Dedifferentiated amniotic fluid mesenchymal stem cell (primary cell): ENCODE measurements at regions not wholly inside any gene's neighbourhood (a gene's known extent, or its start where the extent isn't known, plus 50 kb on each side); places are given as distances from the start of the nearest gene placed in this dataset.
A peak's percentile ranks its signal among the peaks of the same experiment; 100 is the strongest.
"Not testable (repeated sequence)": the region's sequence is repeated elsewhere in the genome, so short reads cannot be mapped to it uniquely, and the experiment has no call there.

Experiments
- DNase-seq: peaks from one replicate; pipeline ENCODE4 v3.0.0-alpha.2; 2016; ENCODE audit errors: extremely low spot score

DNA sequence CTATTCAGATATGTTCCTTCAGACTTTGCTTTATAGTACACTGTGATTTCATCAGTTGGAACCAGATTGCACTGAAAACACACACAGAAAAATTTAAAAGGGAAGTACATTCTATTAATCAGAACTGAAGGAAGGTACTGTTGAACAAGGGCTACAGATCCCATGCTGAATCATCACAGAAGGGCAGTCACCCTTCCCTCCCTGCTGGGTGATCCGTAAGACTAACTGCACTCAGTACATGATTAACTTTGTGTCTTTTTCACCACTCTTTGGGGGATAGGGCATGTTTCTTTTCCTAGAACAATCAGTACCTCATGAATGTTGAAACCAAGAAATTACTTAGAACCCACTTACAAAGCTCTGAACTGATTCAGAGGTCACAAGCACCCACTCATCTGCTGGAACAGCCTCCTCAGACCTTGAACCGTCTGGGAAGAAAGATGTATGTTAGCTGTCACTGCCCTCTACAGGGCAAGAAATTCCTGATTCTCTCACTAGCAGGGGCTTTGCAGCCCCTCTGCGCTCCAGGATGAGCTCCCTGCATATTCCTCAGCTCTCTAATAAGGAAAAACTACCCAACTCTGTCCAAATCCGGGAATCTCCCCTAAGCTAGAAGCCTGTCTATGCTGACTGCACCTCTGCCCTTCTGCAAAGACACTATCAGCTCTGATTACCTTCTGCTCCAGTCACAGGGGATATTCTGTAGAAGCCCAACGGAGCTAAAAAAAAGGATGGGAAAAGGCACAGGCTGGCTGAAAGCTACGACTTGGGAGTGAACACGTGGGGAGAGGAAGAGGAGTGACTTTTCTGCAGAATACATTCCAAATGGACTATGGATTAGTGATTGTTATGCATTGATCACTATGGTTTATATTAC is 51.0 kb downstream of the IARS1 start:
- DNase-seq: no peak

DNA sequence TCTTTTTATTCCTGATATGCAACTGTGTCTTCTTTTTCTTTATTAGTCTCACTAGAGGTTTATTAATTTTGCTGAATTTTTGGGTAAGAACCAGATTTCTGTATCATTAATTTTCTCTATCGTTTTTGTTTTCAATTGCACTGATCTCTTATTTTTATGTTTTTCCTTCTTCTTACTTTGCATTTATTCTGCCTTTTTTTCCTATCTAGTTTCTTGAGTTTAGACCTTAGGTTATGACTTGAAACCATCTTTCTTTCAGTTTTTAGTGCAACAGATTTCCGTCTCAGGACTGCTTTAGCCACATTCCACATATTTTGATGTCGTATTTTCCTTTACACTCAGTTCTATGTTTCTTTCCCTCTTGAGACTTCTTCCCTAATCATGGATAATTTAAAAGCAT is 56.6 kb downstream of the IARS1 start:
- no peak for DNase-seq

DNA sequence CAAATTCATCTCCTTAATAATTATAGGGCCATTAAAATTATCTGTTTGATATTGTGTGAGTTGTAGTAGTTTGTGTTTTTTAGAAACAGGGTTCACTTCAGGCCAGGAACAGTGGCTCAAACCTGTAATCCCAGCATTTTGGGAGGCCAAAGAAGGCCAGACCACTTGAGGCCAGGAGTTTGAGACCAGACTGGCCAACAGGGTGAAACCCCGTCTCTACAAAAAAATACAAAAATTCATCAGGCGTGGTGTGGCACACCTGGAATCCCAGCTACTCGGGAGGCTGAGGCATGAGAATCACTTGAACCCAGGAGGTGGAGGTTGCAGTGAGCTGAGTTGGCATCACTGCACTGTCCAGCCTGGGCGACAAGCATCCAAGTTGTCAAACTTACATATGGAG is 57.0 kb downstream of the IARS1 start:
- no peak for DNase-seq

DNA sequence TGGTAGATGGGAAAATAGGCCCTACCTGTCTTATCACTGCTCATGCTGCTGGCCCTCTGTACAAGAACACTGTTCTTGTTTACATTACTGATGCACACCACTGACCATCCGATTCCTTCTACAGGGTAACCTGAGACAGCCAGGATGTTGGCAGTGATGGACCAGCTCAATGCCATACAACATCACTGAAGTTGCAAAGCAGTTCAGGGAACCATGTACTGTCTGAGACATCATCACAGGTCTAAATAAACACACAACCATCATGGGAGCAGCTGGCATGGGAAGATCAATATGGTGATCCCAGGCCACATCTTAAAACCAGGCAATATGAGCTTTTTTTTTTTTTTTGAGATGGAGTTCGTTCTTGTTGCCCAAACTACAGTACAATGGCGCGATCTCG is 59.0 kb downstream of the IARS1 start:
- no peak for DNase-seq

DNA sequence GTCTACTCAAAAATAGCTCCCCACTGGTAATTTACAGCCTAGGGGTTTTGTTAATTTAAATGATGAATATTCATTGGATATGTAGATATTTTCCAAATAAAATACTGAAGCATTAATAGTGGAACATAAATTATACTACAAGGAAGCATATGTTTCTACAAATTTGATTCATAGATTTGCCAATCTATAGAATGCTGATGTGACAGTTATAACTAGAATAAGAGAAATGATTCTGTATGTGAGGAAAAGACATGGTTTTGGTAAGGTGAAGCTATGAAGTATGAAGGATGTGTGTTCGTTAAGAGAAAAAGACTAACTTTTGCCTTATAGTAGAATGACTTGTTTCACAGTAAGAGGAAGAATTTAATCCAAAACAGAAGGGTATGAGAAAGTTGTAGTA is 61.3 kb downstream of the IARS1 start:
- no peak for DNase-seq

DNA sequence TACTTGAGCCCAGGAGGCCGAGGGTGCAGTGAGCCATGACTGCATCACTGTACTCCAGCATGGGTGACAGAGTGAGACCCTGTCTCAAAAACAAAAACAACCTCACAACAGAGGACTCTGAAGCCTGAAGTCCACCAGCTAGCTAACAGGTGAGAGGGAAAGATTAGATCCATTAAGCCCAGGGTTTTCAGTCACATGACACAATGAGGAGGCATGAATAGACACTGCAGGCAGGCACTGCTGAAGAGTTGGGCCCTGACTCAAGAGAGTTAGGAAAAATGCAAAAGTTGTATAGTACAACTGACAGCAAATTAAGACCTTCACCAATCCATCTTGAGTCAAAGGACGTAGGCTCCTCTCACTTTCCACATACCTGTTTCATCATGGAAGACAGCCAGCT is 64.9 kb downstream of the IARS1 start:
- DNase-seq: no peak

DNA sequence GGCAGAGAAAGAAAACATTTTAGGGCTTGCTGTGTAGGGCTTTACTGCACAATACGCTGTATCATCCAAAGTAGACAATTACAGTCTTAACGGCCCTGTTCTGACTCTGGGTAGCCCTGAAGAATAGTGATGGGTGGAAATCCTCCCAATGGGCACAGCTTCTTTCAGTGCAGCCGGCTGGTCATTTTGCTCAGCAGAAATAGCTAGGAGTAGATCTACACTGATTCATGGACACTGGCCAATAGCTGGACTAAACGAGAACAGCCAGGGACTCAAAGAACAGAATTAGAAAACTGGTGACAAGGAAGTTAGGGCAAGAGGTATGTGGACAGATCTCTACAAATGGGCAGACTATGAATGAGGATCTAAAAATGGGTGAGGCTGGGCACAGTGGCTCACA is 69.3 kb downstream of the IARS1 start:
- no peak for DNase-seq

DNA sequence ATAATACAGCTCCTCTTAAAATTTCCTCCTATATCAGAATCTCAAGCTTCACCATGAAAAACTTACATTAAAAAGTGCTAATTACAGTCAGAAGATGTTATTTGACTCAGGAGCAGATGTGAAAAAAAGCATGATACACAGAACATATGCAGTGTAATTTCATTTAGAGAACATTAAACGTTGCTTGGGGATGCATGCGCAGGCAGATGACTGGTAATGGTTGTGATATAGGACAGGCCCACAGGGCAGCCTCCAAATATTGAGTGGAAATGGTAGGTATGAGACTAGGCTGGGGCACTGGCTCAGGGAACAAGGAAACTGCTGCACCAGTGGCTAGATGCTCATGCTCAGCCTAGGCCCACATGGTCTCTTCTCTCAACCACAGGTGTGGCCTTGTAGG is 69.7 kb downstream of the IARS1 start:
- no peak for DNase-seq

DNA sequence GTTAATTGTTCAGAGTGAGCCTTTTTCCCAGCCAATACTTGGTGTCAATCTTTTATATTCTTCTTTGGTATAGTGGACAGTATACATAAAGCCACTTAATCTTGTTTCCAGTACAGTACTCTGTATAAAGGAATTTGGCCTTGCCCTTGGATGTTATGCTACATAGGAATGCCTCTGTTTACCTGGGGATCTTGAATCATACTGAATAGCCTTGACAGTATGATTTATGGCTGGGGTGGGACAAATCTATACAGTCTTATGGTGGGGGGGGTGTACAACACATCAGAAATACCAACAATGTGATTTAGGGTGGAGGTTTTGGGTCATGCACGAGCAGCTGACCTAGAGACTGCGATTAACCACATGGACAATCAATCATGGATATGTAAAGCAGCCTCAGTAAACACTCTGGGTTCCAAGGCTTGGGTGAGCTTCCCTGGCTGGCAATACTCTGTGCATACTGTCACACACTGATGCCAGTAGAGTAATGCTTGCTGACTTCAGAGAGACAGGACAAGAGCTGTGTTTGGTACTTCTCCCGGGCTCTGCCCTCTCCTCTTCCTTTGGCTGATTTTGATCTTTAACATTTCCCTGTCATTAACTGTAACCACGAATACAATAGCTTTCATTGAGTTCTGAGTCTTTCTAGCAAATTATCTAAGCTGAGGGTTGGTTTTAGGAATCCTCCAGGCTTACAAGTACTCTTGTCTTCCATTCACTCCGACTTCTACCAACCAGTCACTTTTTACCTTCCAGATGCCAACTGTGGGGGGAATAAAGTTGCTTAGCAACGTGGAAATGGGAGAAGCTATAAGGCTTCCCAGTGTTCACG is 84.6 kb downstream of the IARS1 start:
- DNase-seq: no peak

DNA sequence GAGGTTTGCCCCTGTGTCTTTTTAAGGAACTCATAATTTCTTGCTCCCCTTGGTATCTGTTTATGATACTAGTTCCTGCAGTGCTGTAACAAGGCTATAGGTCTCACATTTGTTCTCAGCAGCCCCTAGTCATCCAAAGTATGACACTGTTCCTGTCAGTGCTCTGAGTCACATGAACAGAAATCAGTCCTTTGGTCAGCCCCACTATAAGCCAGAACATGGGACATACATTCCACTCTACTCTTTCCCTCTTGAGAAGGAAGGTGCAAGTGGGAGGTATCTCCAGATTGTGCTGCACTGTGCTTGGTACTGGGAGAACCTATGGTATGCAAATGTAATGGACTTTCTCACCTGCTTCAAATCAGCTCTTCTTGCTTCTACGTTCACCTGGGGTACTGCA is 87.0 kb downstream of the IARS1 start:
- no peak for DNase-seq

DNA sequence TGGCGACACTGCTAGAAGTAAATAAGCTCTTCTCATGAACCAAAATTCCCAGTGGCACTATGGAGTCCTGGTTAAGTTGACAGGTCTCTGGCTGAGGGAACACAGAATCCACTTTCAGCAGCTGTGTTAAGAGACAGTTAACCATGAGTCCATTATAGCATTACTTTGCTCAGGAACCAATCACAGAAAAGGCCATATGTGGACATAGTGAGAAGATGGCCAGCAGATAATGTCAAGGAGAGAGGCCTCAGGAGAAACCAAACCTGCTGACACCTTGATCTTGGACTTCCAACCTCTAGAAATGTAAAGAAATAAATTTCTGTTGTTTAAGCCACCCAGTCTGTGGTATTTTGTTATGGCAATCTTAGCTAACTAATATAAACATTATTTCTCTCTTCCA is 88.7 kb upstream of the SPTLC1 start:
- DNase-seq: not testable (repeated sequence)

DNA sequence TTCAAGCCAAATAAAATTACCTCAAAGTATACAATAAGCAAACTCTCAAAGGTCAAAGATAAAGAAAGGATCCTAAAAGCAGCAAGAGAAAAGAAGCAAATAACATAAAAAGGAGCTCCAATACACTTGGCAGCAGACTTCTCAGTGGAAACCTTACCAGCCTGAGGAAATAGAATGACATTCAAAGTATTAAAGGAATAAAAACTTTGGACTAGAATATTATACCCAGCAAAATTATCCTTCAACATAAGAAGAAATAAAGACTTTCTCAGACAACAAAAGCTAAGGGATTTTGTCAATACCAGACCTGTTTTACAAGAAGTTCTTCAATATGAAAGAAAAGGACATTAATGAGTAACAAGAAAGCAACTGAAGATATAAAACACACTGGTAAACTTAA is 83.0 kb upstream of the SPTLC1 start:
- DNase-seq: not testable (repeated sequence)

DNA sequence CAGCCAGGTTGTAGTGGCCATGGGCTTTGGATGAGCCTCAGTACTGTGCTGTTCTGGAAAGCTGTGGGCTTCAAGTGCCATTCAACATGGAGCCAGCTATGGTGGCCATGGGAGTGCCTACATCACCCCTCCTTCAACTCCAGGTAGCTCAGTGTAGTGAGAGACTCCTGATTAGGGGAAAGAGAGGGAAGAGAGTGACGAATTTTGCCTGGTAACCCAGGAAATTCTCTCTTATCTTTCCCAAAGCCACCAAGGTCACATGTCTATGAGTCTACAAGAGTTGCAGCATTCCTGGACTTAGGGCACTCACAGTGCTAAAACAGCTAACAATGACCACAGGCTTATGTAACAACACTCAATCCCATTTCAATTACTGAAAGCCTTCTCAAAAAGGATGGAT is 81.7 kb upstream of the SPTLC1 start:
- peak; percentile 18 for DNase-seq

DNA sequence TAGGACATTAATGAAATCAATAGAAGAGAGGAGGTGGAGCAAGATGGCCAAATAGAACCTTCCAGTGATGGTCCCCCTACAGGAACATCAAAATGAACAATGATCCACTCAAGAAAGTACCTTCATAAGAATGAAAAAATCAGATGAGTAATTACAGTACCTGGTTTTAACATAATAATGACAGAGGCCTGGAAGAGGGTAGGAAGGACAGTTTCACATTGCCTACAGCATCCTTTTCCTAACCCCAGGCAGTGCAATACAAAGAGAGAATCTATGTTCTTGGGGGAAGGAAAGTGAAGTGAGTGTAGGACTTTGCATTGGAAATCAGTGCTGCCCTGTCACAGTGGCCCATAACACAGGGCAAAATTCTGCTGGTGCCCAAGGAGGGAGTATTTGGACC is 81.2 kb upstream of the SPTLC1 start:
- DNase-seq: no peak

DNA sequence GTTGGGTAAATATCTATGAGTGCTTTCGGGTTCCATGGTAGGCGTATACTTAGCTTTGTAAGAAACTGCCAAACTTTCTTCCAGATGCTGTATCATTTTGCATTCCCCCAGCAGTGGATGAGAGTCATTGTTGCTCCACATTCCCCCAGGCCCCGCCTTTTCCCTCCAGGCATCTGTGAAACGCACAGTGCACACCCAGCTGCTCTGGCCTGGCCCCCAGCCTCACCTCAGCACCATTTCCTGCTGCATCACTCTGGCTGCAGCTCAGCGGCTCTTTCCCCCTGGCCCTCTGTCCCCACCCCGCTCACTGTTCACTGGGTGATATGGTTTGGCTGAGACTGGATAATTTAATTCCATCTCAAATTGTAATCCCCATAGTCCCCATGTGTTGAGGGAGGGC is 76.6 kb upstream of the SPTLC1 start:
- peak; percentile 24 for DNase-seq

DNA sequence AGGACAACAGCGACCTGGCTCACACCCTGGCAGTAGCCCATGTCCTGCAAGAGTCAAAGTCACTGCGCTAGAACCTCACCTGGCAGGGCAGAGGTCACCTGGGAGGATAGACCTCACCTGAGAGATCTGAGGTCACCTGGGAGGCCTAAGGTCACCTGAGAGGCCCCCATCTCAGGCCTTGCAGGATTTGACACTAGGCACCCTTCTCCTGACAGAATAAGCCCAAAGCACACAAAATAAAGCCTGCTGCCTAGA is 75.2 kb upstream of the SPTLC1 start:
- no peak for DNase-seq

DNA sequence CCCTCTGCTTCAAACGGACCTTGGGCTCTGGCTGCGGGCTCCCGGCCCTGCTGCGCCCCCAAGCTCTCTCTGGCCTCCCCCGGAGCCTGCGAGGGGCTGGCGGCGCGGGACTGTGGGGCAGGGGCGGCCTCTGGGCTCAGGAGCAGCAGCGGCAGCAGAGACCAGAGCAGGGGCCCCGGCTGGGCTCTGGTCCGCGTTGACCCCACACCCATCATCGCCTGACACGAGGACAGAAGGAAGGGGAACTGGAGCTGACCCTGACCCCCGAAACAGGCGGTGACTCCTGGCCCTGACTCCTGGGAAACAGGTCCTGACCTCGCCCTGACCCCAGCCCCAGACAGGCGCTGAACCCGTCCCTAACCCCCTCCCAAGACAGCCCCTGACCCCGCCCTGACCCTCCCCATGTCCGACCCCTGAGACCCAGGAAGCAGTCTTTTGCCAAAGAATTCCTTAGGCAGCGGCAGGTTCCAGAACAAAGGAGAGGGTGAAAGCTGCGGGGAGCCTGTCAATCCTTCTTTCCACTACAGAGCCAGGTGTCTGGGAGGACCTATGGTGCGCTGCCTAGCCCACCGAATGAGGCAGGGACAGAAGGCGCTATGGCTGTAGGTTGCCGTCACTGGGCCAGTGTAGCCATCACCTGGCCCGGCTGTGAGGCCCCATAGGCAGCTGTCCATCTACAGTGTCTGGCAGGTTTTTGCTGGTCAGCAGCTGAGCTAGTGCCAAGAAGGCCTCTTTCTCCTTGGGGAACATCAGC is 74.7 kb upstream of the SPTLC1 start:
- DNase-seq: no peak

DNA sequence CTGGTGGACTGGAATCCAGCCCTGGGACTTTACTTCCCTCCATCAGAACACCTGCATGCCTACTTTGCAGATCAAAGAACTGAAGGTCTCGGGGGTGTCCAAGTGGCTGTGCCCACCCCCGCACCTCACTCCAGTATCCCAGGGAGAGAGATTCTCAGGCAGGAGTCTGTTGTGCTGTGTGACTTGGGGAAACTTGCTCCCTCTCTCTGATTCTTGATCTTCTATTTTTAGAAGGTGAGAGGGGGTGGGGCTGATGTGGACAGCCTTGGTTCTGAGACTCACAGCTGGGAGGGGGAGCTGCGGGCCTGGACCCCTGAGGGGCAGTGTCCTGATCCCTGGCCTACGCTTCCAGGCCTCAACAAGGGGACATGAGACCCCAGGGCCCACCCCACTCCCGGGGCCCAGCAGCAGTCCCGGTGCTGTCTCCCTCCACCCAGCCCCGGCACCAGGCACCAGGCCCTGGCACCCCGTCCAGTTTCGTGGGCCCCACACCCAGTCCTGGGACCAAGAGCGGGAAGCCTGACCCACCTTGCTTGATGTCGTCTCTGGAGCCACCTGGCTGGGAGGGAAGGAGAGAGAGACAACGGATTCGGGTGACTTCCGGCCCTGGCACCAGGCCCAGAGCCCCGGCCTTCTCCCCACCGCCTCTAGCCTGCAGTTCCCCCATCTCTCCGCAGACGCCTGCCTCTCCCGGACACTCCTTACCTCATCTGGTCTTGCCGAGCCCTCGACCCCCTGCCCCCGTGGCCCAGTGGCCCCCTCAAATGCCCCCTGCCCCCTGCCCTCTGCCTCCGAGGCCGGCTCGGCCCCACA is 74.0 kb upstream of the SPTLC1 start:
- no peak for DNase-seq

DNA sequence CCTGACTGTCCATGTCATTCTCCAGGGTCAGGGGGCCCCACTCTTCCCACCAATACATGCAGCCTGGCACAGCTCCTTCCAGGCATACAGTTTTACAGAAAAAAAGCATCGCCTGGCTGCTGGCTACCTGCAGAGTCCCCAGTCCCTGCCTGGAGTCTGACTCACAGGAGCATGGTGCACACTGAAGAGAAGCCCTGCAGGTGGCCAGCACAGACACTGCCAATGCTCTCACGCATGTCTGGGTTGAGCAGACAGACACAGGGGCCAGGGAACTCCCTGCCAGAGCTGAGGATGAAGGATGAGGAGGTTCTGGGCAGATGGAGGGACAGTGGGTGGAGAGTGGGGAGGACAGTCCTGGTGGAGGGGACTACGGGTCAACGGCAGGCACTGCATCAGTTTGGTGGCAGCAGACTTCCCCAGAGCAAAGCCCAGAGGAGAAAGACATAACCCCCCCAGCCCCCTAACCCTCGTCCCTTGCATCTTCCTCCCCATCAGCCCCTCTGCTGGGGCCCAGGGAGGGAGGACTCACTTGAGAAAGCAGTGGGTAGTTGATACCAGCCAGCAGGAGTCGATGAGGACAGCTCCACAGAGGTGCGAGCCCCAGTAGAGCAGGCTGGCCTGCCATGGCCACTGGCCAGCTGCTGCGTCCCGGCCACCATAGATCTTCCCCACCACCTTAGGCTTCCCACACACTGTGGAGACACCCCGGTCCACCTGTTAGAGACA is 72.9 kb upstream of the SPTLC1 start:
- no peak for DNase-seq

DNA sequence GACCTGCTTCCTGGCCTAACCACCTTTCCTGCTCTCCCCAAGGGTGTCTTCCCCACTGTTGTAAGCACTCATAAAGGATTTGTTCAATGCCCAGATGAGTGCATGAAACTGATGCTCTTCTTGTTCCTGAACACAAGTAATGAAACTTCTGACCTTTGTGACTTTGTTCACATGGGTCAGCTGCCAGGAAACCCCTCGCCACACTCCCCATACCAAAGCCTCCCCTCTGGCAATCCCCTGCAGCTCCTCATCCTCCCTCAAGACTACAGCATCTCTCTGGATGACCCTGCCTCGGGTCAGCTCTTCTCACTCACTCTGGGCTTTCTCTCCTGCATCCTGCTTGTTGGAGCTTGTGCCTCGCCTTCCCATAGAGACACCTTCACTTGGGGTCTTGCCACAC is 72.2 kb upstream of the SPTLC1 start:
- DNase-seq: no peak

DNA sequence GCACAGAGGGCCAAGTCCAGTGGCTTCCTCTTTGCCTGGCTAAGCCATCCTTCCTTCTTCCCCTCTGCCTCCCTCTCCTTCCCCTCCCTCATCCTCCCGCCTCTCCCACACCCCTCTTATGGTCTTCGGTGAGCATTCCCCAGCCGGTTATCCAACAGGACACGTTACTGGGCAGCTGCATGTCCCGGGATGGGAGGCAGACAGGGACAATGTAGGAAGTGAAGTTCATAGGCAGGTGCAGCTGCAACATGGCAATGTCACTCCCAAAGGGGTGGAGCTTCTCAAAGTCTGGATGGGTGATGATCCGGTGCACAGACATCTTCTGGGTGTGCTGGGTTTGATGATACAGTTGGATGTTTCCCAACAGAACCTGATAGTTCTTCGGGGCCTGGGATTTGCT is 71.4 kb upstream of the SPTLC1 start:
- no peak for DNase-seq
